Upper lobe of left lung (tissue), 6 donors: ENCODE measurements at regions not wholly inside any gene's neighbourhood (a gene's known extent, or its start where the extent isn't known, plus 50 kb on each side); places are given as distances from the start of the nearest gene placed in this dataset.
"Not testable (repeated sequence)": the region's sequence is repeated elsewhere in the genome, so short reads cannot be mapped to it uniquely, and the experiment has no call there.

Experiments
- ATAC-seq, 2 donors: fragments of 200-7000 bp; cut with Tn5 transposase; one replicate each; pipeline ENCODE4 v1.9.1; 2022; ENCODE audit warnings: mild to moderate bottlenecking in 2 of 2, moderate library complexity in 2 of 2; ENCODE audit not compliant: low FRiP score in 2 of 2
- DNase-seq, 2 donors: peaks; one replicate each; pipeline ENCODE4 v3.0.0-alpha.2; 2019 to 2020
- H3K27ac ChIP-seq, 4 donors: fragments of 200-600 bp; sonication (generic); one replicate each; pipeline ENCODE4 v1.5.1; 2016 to 2019
- H3K27me3 ChIP-seq, 4 donors: fragments of 200-600 bp; sonication (generic); one replicate each; pipeline ENCODE4 v1.5.1; 2017 to 2019
- H3K36me3 ChIP-seq, 4 donors: fragments of 200-600 bp; sonication (generic); one replicate each; pipeline ENCODE4 v1.5.1; 2016 to 2019
- H3K4me1 ChIP-seq, 4 donors: fragments of 200-600 bp; sonication (generic); one replicate each; pipeline ENCODE4 v1.5.1; 2018 to 2019
- H3K4me3 ChIP-seq, 4 donors: fragments of 200-600 bp; sonication (generic); one replicate each; pipeline ENCODE4 v1.5.1; 2017 to 2019; ENCODE audit warnings: mild to moderate bottlenecking in 2 of 4, moderate library complexity in 1 of 4
- H3K9me3 ChIP-seq, 4 donors: fragments of 200-600 bp; sonication (generic); one replicate each; pipeline ENCODE4 v1.5.1; 2018 to 2019
- EP300 ChIP-seq, 4 donors: sonication (generic); formaldehyde crosslinking; IDR thresholded peaks; one replicate each; pipeline ENCODE4 v1.5.1; 2017; ENCODE audit warnings: antibody characterized with exemption in 4 of 4, control low read depth in 2 of 4
- POLR2A ChIP-seq, 4 donors: fragments of 450-650 bp; IDR thresholded peaks; one replicate each; pipeline ENCODE4 v1.5.1; 2016 to 2017; ENCODE audit warnings: antibody characterized with exemption in 4 of 4, mild to moderate bottlenecking in 2 of 4
- POLR2AphosphoS5 ChIP-seq, 2 donors: sonication (generic); formaldehyde crosslinking; IDR thresholded peaks; one replicate each; pipeline ENCODE4 v1.5.1; 2017; ENCODE audit warnings: antibody characterized with exemption in 2 of 2
- WGBS, 2 donors: methylation state at CpG; one replicate each; pipeline ENCODE4 v1.1.5; 2017 to 2018; 5-methylcytosine and 5-hydroxymethylcytosine counted together
- TF ChIP-seq, protein P1 (sequence below), 6 experiments: fragments of 450-650 bp in 4 of 6; fragments of 200-600 bp in 2 of 6; sonication (generic) in 2 of 6; IDR thresholded peaks; one replicate each; pipeline ENCODE4 v1.5.1; 2016 to 2019; ENCODE audit warnings: antibody characterized with exemption in 6 of 6
- donor health status: DM: no; HTN: no; CAD: no; lungs with moderate emphysema.
- donor health status: DM: no; HTN: yes; CAD: no; lungs with severe emphysema.

- no peaks in the 10 kb centered on the region for H3K9me3 ChIP-seq
- no peak overlapping the region for H3K4me3 ChIP-seq
- 12% methylated on average over 8 to 9 of the region's 9 CpGs for whole genome bisulfite sequencing, 2 donors
- peak in 1 of 2 donors; percentile 76 for DNase-seq
- TF ChIP-seq, protein P1, sequence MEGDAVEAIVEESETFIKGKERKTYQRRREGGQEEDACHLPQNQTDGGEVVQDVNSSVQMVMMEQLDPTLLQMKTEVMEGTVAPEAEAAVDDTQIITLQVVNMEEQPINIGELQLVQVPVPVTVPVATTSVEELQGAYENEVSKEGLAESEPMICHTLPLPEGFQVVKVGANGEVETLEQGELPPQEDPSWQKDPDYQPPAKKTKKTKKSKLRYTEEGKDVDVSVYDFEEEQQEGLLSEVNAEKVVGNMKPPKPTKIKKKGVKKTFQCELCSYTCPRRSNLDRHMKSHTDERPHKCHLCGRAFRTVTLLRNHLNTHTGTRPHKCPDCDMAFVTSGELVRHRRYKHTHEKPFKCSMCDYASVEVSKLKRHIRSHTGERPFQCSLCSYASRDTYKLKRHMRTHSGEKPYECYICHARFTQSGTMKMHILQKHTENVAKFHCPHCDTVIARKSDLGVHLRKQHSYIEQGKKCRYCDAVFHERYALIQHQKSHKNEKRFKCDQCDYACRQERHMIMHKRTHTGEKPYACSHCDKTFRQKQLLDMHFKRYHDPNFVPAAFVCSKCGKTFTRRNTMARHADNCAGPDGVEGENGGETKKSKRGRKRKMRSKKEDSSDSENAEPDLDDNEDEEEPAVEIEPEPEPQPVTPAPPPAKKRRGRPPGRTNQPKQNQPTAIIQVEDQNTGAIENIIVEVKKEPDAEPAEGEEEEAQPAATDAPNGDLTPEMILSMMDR (IDR thresholded peaks at IDR 0.05), result peak; percentile 48 to 87 (median 71)
- TF ChIP-seq EP300 (IDR thresholded peaks at IDR 0.05) (no peak), POLR2A (IDR thresholded peaks at IDR 0.05) (no peak), POLR2AphosphoS5 (IDR thresholded peaks at IDR 0.05) (no peak)
- H3K27ac ChIP-seq, result no peak overlapping the region
- H3K36me3 ChIP-seq, result no peaks in the 10 kb centered on the region
- H3K27me3 ChIP-seq, result no peaks in the 10 kb centered on the region
- H3K4me1 ChIP-seq, result peaks cover 0 to 3% (median under 1%) of the 10 kb centered on the region in 4 donors
- ATAC-seq, result peak; percentile 85 to 91
Observed at GRCh38 chr2:113370478-113371091, 66.9 kb upstream of the ZNG1B start.

- Histone ChIP-seq H3K4me3 (no peak overlapping the region), H3K36me3 (no peaks in the 10 kb centered on the region), H3K4me1 (peaks cover 0 to 7% (median 1%) of the 10 kb centered on the region in 4 donors), H3K9me3 (no peaks in the 10 kb centered on the region), H3K27me3 (no peaks in the 10 kb centered on the region), H3K27ac (no peak overlapping the region)
- no peak for ATAC-seq
- TF ChIP-seq EP300 (IDR thresholded peaks at IDR 0.05) (no peak), POLR2AphosphoS5 (IDR thresholded peaks at IDR 0.05) (no peak), POLR2A (IDR thresholded peaks at IDR 0.05) (no peak)
- TF ChIP-seq, protein P1 (IDR thresholded peaks at IDR 0.05), result no peak
- 44 to 49% methylated on average over 5 of the region's 5 CpGs for WGBS, 2 donors
- no peak for DNase-seq
Observed at GRCh38 chr2:113370030-113370429, 67.5 kb upstream of the ZNG1B start.

DNA sequence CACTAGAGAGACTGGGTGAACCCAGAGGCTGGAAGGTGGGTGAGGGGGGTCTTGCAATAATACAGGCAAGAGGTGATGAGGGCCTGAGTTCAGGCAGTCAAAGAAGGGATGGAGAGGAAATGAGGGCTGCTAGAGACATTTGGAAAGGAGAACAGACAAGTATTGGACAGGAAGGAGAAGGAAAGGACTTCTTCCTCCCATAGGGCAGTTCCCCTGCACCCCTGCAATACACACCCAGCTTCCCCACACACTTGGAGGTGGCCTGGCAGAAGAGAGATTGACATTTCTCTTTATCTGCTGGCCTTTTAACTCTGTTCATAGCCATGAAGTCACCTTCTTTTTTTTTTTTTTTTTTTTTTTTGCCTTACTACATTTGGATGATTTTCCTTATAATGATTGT, 68.9 kb upstream of the ZNG1B start:
- not testable (repeated sequence) for H3K4me3 ChIP-seq, H3K27ac ChIP-seq, H3K4me1 ChIP-seq, H3K27me3 ChIP-seq, H3K9me3 ChIP-seq, DNase-seq, ATAC-seq, H3K36me3 ChIP-seq

- H3K9me3 ChIP-seq, H3K36me3 ChIP-seq, H3K27me3 ChIP-seq, H3K4me1 ChIP-seq, H3K4me3 ChIP-seq, H3K27ac ChIP-seq, ATAC-seq, DNase-seq: not testable (repeated sequence)
- WGBS, 2 donors, result 82 to 94% methylated on average over 4 of the region's 4 CpGs
Observed at GRCh38 chr2:113366821-113367220, 70.7 kb upstream of the ZNG1B start.

GRCh38 chr2:113365791-113366190, 71.7 kb upstream of the ZNG1B start:
- H3K27me3 ChIP-seq, DNase-seq, H3K9me3 ChIP-seq, H3K4me3 ChIP-seq, H3K36me3 ChIP-seq: not testable (repeated sequence)
- H3K4me1 ChIP-seq, result peaks cover 0 to 15% (median 4%) of the 10 kb centered on the region in 4 donors
- WGBS, 2 donors, result 43 to 58% methylated on average over 2 of the region's 2 CpGs
- peak overlapping the region in 2 of 4 donors; percentile 21 to 58 for H3K27ac ChIP-seq
- ATAC-seq, result peak; percentile 46 to 47

DNA sequence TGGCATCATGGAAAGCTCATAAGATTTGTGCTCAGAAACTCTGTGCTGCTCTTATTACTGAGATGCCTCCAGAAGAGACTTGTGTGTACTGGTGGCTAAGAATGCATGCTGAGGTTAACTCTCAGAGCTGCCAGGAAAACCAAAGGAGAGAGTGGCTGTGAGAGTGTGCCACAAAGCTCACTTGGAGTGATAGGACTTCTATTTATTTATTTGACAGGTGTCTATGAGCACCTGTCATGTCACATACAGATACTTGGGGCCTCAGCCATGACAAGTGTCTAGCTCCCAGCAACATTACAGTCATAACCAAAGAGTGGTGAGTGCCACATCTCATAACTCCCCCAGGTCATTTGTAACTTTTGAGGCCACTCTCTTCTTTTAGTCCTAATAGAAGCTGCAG, 72.2 kb upstream of the ZNG1B start:
- H3K4me1 ChIP-seq, result peaks cover 0 to 15% (median 4%) of the 10 kb centered on the region in 4 donors
- ATAC-seq, H3K4me3 ChIP-seq, H3K27me3 ChIP-seq, H3K9me3 ChIP-seq, H3K36me3 ChIP-seq, DNase-seq: not testable (repeated sequence)
- H3K27ac ChIP-seq, result peak overlapping the region in 2 of 4 donors; percentile 21 to 58

DNA sequence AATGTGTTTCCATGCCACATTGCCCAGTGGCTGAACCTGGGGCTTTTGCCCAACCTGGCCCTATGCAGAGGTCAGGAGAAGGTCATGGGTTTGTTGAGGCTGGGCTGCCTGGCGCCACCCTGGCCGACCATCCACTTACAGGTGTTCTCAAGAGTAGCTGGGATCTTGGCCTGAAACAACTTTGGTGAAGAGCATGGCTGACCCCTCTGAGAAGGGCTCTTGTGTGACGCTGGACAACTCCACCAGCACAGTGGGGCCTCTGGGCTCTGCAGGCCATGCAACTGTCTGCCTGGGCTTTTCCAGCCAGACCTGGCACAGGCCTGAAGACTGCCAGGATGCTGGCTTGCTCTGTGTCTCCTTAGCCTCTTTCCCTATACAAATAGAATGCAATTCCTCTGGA, 76.4 kb upstream of the ZNG1B start:
- peak overlapping the region in 2 of 4 donors; percentile 42 to 77 for H3K27ac ChIP-seq
- 76% methylated on average over 3 of the region's 3 CpGs; no CpG with 5 or more reads in 1 of the 2 donors for WGBS, 2 donors
- TF ChIP-seq POLR2AphosphoS5 (IDR thresholded peaks at IDR 0.05) (peak in 1 of 2 donors; percentile 48), EP300 (IDR thresholded peaks at IDR 0.05) (no peak)
- TF ChIP-seq, protein P1 (IDR thresholded peaks at IDR 0.05), result no peak
- no peaks in the 10 kb centered on the region for H3K27me3 ChIP-seq
- H3K9me3 ChIP-seq, result no peaks in the 10 kb centered on the region
- H3K4me3 ChIP-seq, result no peak overlapping the region
- peaks cover 0 to 19% (median 5%) of the 10 kb centered on the region in 4 donors for H3K4me1 ChIP-seq
- H3K36me3 ChIP-seq, result no peaks in the 10 kb centered on the region
- ATAC-seq (peak; percentile 25 to 72), DNase-seq (peak; percentile 66 to 78)
